ENCODE measurements at regions not wholly inside any gene's neighbourhood (a gene's known extent, or its start where the extent isn't known, plus 50 kb on each side); places are given as distances from the start of the nearest gene placed in this dataset.

DNA sequence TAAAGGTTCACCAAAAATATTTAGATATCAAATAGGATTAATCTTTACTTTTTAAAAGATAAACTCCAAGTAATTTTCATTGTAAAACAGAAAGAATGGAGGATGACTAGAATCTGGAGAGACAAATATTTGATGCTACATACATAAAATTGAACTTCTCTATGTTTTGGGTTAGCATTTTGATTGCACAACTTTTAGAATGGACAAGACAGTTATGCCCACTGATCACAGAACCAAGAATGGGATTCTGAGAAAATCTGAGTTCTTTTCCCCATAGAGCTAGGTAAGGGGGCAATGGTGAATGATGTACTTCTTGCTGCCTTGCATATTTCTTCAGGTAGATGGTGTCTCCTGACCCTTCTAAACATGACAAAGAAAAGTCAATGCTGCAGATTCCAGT, 191.2 kb upstream of the ZEB2 start:
- Histone ChIP-seq H3K27ac (peak overlapping the region; percentile 32), H3K36me3 (no peaks in the 10 kb centered on the region), H3K27me3 (ENCODE audit: insufficient read depth, low read depth, severe bottlenecking) (no peaks in the 10 kb centered on the region), H3K4me3 (ENCODE audit: low read depth, low read length) (no peak overlapping the region), H3K9me3 (ENCODE audit: severe bottlenecking) (no peaks in the 10 kb centered on the region)
- no peak for DNase-seq
- no peak for TF ChIP-seq CTCF (IDR thresholded peaks at IDR 0.05; ENCODE audit: low read depth, low read length)

GRCh38 chr2:144708626-144709025, 188.7 kb upstream of the ZEB2 start:
- Histone ChIP-seq H3K27me3 (ENCODE audit: insufficient read depth, low read depth, severe bottlenecking) (no peaks in the 10 kb centered on the region), H3K9me3 (ENCODE audit: severe bottlenecking) (no peaks in the 10 kb centered on the region), H3K27ac (no peak overlapping the region), H3K4me3 (ENCODE audit: low read depth, low read length) (no peak overlapping the region), H3K36me3 (no peaks in the 10 kb centered on the region)
- TF ChIP-seq CTCF (IDR thresholded peaks at IDR 0.05; ENCODE audit: low read depth, low read length), result no peak
- DNase-seq, result no peak

GRCh38 chr2:144707736-144708326, 187.9 kb upstream of the ZEB2 start:
- no peak overlapping the region for H3K27ac ChIP-seq
- no peaks in the 10 kb centered on the region for H3K36me3 ChIP-seq
- H3K9me3 ChIP-seq (ENCODE audit: severe bottlenecking), result no peaks in the 10 kb centered on the region
- no peak overlapping the region for H3K4me3 ChIP-seq (ENCODE audit: low read depth, low read length)
- DNase-seq, result no peak
- no peaks in the 10 kb centered on the region for H3K27me3 ChIP-seq (ENCODE audit: insufficient read depth, low read depth, severe bottlenecking)
- no peak for TF ChIP-seq CTCF (IDR thresholded peaks at IDR 0.05; ENCODE audit: low read depth, low read length)

- no peak for TF ChIP-seq CTCF (IDR thresholded peaks at IDR 0.05; ENCODE audit: low read depth, low read length)
- Histone ChIP-seq H3K27me3 (ENCODE audit: insufficient read depth, low read depth, severe bottlenecking) (no peaks in the 10 kb centered on the region), H3K9me3 (ENCODE audit: severe bottlenecking) (no peaks in the 10 kb centered on the region), H3K4me3 (ENCODE audit: low read depth, low read length) (no peak overlapping the region), H3K36me3 (no peaks in the 10 kb centered on the region), H3K27ac (no peak overlapping the region)
- no peak for DNase-seq
These were observed 186.7 kb upstream of the ZEB2 start for GRCh38 chr2:144706647-144707046.

DNA sequence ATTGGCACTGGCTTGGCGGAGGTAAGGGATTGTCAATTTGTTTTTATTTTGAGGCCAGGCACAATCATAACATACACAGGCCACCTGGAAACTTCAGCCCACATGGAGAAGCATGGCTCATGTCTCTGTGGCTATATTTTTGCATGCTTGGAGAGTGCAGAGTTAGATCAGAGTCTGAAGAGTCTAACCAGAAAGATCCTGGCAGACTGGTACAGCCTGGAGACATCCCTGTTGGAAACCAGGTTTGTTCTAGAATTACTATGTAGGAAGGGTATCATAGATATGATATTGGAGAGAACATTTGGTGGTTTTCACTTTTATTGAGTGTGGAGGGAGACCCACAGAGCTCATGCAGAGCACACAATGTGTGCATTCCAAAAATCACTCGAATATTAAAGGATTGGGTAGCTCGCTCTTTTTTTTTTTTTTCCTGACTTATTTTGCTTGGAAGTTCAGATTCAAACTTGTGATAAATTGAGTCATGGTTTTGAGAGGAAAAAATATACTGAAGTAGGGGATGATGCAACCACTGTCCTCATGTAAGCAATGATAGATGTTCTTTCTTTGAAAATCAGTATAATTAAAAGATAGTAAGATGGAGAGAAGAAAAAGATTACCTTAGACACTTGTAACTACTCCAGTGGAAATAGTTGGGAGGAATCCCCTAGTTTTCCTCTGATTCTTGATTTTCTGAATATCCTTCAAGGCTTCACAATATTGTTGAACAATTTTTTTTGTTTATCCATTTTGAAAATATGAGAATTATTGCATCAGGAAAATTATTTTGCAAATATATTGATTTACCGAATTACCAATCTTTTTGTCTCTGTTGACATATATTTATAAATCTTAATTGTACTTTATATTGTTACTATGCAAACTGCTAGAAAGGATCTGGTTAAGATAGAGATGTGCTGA, 185.7 kb upstream of the ZEB2 start:
- no peak overlapping the region for H3K27ac ChIP-seq
- H3K27me3 ChIP-seq (ENCODE audit: insufficient read depth, low read depth, severe bottlenecking), result no peaks in the 10 kb centered on the region
- DNase-seq, result no peak
- no peaks in the 10 kb centered on the region for H3K9me3 ChIP-seq (ENCODE audit: severe bottlenecking)
- no peak overlapping the region for H3K4me3 ChIP-seq (ENCODE audit: low read depth, low read length)
- TF ChIP-seq CTCF (IDR thresholded peaks at IDR 0.05; ENCODE audit: low read depth, low read length), result no peak
- no peaks in the 10 kb centered on the region for H3K36me3 ChIP-seq

All from WERI-Rb-1 (cell line).